ENCODE measurements at regions not wholly inside any gene's neighbourhood (a gene's known extent, or its start where the extent isn't known, plus 50 kb on each side); places are given as distances from the start of the nearest gene placed in this dataset.

DNA sequence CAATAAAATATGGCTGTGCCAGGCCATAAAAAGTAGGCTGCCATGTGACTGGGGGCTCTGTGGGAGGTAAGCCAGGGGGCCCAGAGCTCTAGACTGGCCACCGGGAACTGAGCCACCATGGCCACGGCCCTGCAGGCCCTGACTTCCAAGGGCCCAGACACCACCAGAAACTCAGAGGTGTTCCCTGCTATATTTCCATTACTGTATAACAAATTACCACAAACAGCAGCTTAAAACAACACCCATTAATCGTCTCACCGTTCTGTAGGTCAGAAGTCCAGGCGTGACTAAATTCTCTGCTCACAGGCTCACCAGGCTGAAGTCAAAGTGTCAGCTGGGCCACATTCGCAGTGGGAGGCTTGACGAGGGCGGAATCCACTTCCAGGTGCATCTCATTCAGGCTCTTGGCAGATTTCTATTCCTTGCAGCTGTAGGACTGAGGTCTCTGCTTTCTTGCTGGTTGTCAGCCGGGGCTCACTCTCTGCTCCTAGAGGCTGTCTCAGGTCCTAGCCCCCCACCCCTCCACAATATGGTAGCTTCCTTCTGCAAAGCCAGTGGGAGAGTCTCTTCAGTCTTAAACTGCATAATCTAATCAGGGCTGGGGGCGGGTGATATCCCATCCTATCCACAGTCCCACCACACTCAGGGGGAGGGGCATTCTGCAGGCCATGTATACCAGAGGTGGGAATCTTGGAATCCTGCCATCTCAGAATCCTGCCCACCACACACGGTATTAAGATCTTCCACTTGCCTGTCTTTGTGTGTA, 125.4 kb downstream of the C5orf15 start:
- DNase-seq (no peak), ATAC-seq (no peak)
- intact Hi-C loops (cut with DNase I, micrococcal nuclease) = no loop called here

DNA sequence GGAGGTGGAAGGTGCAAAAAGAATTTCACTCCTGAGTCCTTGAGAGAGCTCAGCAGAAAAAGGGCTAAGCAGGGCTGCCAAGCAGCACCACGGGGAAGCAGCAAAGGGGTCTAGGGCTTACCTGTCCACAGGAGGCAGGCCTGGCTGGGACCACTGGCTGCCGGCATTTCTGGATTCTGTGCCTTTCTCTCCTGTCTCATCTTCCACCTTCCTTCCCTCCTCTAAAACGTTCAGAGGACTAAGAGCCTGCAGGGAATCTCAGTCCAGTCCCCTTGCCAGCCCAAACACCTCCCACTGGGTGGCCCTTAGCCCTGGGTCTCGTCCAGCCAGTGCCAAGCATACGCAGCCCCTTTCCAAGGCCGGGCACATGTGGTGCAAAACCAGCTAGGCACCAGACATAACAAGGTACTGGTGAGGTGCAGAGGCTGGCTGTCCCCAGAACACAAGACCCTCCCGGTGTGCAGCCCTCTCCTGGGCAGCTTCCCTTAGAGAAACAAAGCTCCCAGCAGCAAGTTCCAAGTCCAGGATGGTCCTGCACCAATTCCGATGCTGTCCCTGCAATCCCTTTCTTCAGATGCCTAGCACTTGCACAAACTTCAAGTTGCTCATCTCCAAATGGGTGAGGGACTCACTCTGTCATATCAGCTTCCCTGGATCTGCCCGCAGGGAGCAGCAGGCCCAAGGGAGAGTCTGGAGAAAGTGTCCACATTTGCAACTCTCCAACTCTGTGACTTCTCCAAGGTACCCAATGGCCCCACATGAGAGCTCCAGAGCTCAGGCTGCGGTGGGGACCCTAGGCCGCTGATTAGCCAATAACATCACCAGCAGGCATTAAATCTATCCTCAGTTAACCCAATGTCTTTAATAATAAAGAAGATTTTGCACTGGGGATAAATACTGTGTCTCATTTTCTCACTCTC, 126.3 kb downstream of the C5orf15 start:
- intact Hi-C loops (cut with DNase I, micrococcal nuclease) = no loop called here
- no peak for DNase-seq
- ATAC-seq = no peak

DNA sequence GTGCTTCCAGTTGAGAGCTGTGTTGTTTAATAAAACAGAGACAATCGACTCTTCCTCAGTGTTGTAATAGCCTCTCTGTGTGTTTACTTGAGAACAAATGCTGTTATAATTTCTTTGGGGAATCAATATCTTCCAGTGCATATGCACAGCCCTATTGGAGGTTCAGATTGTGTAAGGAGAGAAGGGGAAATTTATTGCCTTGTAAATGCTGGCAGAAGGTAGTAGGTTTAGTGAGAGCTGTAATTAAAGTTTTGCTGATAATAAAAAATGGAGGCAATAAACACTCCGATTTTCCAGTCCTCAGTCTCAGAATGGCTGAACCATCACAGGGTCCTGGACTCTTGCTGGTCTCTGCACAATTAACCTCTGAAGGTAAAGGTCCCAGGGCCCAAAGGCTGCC, 128.3 kb downstream of the C5orf15 start:
- DNase-seq (no peak), ATAC-seq (no peak)
- intact Hi-C loops (cut with DNase I, micrococcal nuclease) = no loop called here

DNA sequence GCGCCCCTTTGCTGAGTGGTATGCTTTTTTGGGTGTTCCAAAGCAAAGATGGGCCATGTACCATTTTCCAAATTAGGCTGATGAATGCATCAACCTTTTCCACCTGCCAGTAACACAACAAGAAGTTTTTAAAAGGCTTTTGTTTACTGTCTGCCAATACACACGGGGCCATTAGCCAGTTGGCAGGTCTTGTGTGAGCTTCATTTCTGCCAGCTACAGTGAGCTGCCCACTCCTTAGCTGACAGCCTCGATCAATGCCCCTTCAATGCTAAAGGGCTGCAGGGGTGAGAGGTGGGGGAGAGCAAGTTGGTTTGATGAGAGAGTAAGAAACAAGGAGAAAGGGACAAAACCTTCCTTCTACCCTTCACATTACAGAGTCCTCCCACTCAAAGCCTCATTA, 128.7 kb downstream of the C5orf15 start:
- intact Hi-C loops (cut with DNase I, micrococcal nuclease) = no loop called here
- no peak for DNase-seq
- no peak for ATAC-seq

DNA sequence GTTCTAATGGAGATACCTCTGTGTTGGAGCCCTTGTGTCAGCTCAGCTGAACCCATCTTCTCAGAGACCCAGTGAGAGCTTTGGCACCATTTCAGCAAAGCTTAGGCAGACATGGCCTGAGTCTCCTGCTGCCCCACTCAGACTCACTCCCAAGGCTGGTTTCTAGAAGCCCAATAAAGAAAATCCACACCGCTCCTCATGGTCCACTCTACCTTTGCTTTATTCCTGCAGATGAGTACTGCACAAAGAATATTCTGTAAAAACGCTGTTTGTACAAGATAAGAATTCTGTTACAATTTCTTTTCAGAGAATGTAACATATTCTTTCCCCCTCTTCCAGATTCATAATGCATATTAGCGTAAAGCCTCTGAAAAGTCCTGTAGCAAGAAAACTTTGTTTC, 129.3 kb downstream of the C5orf15 start:
- intact Hi-C loops (cut with DNase I, micrococcal nuclease) = no loop called here
- no peak for DNase-seq
- no peak for ATAC-seq

DNA sequence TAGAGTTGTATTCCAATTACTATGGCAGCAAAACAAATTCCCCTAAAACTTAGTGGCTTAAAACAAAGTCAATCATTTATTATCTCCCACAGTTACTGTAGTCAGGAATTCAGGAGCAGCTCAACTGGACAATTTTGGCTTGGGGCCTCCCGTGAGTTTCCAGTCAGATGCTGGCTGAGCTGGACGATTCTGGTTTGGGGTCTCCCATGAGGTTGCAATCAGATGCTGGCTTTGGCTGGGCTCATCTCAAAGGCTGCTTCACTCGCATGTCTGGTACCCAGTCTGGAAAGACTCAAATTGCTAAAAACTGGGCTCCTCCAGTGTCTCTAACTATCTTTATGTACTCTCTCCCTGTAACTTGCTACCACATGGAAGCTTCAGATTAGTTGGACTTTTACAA, 130.1 kb downstream of the C5orf15 start:
- intact Hi-C loops (cut with DNase I, micrococcal nuclease) = no loop called here
- ATAC-seq = no peak
- DNase-seq = no peak

DNA sequence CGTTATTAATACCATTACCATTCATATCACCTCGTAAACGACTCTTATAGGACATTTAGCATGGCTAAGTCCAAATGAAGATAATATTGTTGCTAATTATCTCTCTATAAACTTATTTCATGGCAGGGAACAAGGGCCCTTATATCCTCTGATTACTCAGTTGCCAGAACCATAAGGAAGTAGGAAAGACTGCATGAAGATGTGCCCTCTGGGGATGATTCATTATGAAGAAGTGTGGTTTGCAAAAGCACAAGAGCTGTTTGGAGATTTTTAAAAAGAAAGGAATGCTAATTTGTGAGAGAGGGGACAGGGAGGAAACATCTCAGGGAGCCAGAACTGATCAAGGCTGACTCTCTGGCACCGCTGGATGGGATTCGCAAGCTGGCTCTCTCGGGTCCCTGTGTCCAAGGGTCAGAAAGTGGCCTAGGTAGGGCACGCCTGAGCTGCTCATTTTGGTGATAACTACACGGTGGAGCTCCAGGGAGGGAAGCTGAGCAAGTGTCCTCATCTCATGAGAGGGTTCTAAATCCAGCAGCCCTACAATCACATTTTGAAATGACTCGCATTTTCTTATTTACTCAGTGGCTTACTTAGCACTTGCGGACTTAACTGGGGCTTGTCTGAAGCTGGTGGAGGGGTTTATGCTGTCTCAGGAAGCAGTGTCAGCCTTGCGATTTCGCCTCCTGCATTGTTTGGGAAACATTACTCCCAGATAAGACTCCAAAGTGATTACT, 136.8 kb downstream of the C5orf15 start:
- ATAC-seq (peak; percentile 43), DNase-seq (no peak)
- intact Hi-C loops (cut with DNase I, micrococcal nuclease) = no loop called here

DNA sequence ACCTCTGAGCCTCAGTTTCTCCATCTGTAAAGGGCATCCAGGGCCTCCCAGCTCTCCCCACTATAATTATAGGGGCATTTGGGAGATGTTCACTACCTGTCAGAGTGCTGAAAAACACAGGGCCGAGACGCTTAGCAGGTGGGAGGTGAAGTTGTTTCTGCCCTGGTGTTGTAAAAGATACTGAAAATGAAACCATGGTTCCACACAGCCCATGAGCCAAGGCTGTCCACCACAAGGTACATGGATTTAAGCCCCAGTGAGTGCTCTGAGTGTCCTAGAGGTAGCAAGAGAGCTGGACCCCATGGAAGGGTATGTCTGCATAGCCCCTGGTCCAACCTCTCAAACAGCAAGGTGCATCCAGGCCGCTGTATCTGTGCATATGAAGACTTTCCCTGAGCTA, 137.5 kb downstream of the C5orf15 start:
- DNase-seq = no peak
- ATAC-seq = no peak
- intact Hi-C loops (cut with DNase I, micrococcal nuclease) = no loop called here

DNA sequence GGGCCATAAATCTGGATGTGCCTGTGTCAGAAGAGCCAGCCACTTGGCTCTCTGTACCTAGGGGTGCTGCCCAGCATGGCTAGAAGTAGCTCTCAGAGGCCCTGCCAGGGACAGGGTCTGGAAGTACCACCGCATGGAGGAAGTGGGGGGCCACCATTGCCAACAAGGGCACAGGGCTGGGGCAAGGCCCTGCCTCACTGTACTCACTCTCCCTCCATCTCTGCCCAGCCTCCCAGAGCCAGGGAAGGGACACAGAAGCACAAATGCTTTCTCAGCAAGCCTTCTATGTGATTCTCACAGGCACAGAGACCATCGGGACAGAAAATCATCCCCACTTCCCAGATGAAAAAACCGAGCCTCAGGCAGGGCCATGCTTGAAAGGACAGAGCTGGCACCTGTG, 138.1 kb downstream of the C5orf15 start:
- intact Hi-C loops (cut with DNase I, micrococcal nuclease) = no loop called here

DNA sequence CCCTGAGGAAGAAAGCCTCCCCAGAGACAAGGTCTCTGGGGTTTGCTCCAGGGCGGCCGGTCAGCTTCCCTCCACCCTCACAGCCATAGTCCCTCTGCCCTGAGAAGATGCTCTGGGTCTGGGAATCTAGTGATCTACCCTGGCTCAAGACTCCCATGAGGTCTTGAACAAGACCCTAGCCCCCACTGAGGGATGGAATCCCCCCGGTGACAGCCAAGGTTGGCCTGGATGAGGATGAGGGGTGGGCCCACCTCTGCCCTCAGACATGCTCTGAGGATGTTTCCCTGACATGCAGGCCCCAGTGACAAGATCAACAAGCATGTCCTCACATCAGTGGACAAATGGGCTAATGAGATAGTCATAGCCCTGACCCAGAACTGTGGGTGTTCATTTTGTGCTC, 138.6 kb downstream of the C5orf15 start:
- intact Hi-C loops (cut with DNase I, micrococcal nuclease) = no loop called here
- no peak for DNase-seq
- ATAC-seq = no peak

More for the DNA sequence above, 138.1 kb downstream of the C5orf15 start:
- DNase-seq (no peak), ATAC-seq (no peak)

DNA sequence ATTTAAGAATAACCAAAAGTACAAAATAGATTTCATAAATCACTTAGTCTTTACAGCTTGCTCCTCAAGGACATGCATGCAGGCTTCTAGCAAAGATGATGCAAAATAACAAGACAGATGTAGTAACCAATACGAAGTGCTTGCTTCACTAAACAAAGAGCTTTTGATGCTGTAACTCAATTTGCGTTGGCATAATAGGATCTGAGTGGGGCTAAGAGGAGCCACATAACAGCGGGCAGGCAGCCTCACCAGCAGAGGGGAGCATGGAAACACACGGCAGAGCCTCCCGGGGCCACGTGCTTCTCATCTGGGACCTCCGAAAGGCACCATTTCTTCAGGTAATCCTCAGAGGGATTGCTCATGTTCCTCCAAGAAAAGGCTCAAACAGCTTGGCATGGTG, 139.7 kb downstream of the C5orf15 start:
- no peak for DNase-seq
- intact Hi-C loops (cut with DNase I, micrococcal nuclease) = no loop called here
- ATAC-seq = no peak

DNA sequence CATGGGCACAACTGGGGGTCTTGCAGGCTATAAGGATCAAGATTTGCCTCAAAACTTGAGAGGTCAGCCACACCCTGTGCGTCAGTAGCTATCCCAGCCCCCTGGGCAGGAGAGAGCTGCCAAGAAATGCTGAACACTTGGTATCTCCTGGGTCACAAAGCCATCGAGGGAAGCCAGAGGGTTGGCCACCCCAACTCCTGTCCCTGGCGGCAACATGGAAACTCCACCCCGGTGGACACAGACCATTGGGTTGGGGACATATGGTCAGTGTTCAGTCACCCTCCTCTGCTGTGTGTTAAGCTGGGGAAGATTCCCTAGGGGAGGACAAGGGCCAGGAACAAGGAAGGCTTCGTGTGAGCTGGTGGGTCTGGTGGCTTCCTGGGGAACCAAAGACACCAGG, 140.6 kb downstream of the C5orf15 start:
- ATAC-seq (no peak), DNase-seq (no peak)
- intact Hi-C loops (cut with DNase I, micrococcal nuclease) = no loop called here

DNA sequence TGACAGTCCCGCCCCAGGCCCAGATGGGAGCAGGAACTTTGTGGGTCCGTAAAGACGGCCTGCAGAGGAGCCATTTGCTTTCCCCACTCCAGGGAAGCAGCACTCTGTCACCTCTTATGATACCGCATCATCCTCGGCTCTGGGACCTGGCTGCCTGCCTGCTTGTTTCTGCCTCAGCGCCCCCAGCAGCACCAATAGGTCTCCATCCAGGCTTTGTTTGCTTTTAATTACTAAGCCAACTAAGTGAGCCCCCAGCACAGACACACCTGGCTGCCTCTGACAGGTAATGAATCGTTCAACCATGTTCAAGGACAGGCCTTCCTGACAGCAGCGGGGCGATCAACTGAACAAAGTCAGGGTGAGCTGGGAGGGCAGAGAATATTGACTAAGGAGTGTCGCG, 141.4 kb downstream of the C5orf15 start:
- intact Hi-C loops (cut with DNase I, micrococcal nuclease) = no loop called here
- no peak for DNase-seq
- no peak for ATAC-seq

DNA sequence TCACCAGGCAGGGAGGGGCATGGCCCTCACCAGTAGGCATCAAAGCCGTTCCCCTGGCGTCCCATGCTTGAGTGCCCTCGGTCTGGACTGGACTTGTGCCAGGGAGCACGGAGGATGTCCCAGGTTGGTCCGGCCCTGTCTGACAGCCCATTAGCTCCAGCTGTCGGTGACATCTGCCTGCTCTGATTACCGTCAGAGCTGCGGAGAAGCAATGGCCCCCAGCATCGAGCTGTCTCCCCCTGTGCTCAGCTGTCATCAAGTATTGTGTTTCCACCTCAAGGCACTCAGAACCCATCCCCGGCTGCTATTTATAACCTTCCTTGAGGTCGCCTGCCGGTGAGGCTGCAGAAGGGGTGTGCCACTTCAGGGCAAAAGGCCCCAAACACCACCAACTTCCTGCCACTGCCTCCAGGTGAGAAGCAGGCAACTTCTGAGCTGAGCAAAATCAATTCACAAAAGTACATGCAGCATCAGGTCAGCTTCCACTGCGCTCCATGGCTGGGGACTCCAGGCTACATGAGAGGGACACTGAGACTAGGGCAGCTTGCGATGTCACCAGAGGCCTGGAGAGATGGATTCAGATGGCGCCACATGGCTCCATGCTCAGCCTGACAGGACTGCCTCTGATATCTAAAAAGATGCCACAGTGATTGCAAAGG, 142.7 kb downstream of the C5orf15 start:
- intact Hi-C loops (cut with DNase I, micrococcal nuclease) = no loop called here
- DNase-seq = no peak

DNA sequence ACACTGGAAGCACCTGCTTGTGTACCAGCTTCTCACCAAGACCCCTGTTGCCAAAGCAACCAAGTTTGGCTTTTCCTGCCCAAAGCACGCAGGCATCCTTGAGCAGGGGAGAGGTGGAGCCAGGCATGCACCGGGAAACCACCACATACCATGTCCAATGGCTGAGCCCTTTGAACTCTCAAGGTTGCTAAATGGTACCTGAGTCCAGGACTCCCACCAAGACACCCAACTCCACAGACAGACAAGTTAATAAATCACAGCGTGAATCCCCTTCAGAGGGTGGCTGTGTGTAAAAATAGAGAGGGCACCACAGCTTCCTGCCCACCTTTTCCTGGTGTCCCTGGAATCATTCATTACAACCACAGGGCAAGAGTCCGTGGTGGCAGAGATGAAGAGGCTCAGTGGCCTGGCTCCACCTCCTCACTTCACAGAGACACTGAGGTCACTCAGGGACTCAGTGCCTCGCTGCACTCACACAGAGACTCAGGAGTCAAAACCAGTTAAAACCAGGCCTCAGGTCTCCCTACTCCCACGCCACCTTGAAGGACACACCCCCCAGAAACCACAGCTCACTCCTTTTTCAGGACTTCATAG, 143.7 kb downstream of the C5orf15 start:
- no peak for ATAC-seq
- no peak for DNase-seq
- intact Hi-C loops (cut with DNase I, micrococcal nuclease) = no loop called here

More for the DNA sequence above, 142.7 kb downstream of the C5orf15 start:
- no peak for ATAC-seq

DNA sequence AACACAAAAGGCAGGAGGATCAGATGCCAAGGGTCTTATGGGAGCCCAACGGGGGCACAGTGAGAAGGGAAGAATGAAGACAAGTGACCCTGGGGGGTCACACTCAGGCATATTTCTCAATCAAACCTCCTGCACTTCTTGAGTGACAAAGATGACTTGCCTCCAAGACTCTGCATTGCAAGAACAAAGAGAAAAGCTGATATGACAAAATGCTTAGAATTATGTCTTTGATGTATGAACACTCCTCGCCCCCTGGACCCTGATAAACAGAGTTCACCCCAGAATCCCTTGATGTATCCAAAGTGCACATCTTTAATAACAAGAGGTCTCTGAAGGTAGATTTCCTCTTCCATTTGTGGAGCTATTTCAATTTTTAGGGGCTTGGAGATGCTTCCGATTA, 146.5 kb downstream of the C5orf15 start:
- no peak for DNase-seq
- intact Hi-C loops (cut with DNase I, micrococcal nuclease) = no loop called here
- no peak for ATAC-seq

DNA sequence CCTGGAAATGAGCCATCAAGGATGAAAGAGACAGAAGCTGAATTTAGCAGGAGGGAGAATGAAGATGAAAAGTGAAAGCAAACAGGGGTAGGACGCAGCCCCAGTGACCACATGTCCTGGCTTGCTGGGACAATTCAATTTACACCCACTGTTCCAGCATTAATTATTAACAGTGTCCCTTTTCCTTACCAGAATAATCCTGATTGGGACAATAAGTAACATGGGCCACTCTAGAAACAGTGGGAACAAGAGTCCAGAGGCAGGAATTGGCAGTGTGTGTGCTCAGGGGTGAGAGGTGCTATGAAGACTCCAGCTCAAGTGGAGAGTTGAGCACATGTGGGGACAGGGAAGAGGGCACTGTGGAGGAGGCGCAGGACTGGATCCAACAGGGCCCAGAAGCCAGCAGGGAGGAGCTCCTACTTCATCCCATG, 147.1 kb downstream of the C5orf15 start:
- ATAC-seq (no peak), DNase-seq (no peak)
- intact Hi-C loops (cut with DNase I, micrococcal nuclease) = no loop called here

DNA sequence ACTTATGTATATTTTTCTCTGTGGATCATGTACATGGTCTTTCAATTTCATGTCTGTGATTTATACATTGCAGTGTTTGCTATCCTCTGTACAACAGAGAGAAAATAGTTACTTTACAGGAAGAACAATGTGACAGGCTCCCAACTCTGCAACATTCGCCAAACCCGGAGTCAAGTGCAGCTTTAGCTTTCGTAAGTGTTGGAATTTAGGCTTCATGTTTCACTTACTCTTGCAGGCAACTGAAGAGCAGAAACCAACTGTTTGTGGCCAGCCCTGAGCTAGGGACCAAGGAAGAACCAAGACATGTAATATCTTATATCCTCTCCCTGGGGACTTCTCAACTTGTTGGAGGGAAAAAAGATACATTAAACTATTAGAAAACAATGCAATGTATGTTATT, 147.9 kb downstream of the C5orf15 start:
- intact Hi-C loops (cut with DNase I, micrococcal nuclease) = no loop called here
- DNase-seq (no peak), ATAC-seq (no peak)

DNA sequence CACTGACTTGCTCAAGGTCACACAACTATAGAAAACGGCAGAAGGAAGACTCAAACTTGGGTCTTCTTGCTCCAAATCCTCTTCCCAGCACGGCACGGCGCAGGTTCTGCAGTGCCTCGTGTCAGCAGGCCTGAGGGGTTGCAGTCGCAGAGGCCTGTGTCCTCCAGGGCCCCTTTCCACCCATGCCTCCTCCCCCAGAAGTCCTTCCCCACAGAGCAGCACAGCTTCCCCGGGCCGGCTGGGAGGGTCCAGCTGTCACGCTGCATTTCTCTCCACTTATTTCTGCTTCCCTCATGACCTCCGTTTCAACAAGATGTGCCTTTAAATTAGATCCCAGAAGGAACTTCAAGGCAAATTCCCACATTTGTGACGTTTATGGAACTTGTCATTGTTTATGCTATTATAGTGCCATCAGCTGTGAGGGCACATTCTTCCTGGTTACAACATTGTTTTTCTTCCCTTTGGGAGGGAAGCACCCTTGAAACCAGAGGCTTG, 148.4 kb downstream of the C5orf15 start:
- ATAC-seq = no peak
- intact Hi-C loops (cut with DNase I, micrococcal nuclease) = no loop called here

More for the DNA sequence above, 148.4 kb downstream of the C5orf15 start:
- DNase-seq = no peak

All from left colon (tissue), 2 donors.